SK-MEL-5 (cell line): ENCODE measurements at regions not wholly inside any gene's neighbourhood (a gene's known extent, or its start where the extent isn't known, plus 50 kb on each side); places are given as distances from the start of the nearest gene placed in this dataset.
A peak's percentile ranks its signal among the peaks of the same experiment; 100 is the strongest.

Experiments
- DNase-seq: peaks from one replicate; pipeline ENCODE4 v3.0.0-alpha.2; 2016; ENCODE audit warnings: low read depth, low spot score
- in situ Hi-C: cut with HindIII; loops from 2 replicates; pipeline ENCODE4 v1.10.0; 2016; ENCODE audit warnings: low sequenced_read_pairs, high pct_unique_total_duplicates, low pct_unique_long_range_greater_than_20kb

DNA sequence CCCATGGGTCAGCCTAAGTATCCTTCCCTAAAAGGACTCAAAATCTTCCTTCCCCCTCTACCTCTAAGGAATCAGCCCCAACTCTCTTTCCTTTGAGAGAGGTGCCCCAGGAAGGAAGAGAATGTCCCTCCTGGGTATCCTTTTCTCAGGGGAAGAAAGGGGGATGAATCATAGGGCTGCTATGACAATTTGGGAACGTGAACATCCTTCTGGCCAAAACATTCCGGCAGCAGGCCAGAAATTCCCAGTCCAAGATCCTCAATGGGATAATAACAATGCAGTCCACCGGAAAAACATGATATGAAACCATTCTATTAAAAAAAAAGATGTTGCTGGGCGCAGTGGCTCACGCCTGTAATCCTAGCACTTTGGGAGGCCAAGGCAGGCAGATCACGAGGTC, 50.8 kb upstream of the CACNA2D3 start:
- in situ Hi-C loops: no loop called here
- DNase-seq: no peak

DNA sequence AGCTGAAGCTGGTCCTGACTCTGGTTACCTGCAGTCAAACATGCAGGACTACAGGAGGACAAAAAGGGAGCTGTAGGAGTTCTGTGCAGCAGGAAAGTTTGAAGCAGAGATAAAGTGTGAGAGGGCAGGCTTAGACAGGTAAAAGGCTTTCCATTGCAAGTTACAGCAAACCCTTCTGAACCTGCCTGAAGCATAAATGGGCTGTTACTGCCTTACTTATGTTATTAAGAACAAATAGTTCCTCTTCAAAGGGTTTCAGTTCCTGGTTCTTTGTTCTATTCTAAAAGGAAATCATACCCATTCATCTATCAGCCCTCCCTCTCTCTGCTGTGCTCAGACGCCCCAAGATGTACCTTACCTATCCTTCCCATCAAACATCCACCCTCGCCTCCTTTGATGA, 52.4 kb upstream of the CACNA2D3 start:
- in situ Hi-C loops: no loop called here

DNA sequence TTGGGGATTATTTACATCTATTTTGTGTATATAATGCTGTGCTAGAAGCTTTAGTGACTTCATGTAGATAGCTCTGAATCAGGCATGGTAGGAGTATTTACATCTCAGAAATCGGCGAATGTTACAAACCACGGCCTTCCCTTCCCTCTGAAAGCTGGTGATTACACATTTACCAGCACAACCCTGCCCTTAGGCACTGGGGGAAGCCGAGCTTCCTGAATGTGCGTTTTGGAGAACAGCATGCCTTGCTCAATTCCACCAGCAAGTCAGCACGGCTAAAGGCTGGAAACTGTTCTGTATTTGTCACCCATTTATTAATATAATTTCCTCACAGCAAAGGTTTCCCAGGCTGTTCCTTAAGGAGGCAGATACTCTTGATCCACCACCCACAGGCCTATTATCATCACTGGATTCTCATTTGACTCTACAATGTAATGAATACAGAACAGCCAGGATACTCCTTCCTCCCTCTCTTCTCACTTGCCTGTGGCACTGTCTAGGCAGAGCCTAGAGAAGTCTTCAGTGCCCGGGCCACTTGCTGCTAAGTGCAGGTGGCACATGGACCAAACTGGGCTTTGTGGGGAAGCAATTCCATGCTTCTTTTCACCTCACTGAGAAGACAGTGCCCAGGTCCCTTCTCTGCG, 55.2 kb upstream of the CACNA2D3 start:
- in situ Hi-C loops: no loop called here
- DNase-seq: no peak

More for the DNA sequence above, 52.4 kb upstream of the CACNA2D3 start:
- DNase-seq: no peak

DNA sequence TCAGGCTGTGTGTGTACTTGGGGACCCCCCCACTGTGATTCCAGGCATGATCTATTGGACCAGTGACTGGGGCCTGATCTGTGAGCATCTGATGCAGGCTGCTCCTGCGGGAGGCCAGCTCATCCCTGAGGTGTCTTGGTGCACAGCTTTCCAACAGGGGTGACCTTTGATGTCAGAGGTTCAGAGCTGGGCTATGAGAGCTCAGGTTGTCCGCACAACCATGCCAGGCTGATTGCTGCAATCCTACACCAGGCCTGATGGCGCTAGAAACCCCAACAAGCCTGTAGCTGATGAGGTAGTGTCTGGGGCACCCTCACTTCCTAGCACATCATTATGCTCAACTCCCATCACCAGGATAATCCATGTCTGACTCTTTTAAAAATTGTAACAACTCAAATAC, 56.1 kb upstream of the CACNA2D3 start:
- in situ Hi-C loops: no loop called here

DNA sequence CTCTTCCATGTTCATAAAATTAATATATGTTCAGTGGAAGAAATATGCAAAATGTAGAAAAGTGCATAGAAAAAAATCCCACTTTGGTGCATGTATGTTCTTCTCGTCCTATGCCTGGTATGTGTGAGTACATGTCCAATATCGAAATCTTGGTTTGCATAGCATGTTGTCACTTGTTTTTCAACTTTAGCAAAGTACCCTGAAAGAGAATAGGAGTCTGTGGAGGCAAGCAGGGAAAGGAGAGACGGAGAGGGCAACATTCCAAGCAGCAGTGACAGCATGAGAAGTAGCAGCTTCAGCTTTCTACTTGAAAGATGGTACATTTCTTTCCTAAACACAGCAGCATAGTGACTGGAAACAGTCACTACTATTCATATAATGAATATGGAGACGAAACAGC, 56.8 kb upstream of the CACNA2D3 start:
- in situ Hi-C loops: no loop called here

More for the DNA sequence above, 56.1 kb upstream of the CACNA2D3 start:
- no peak for DNase-seq

DNA sequence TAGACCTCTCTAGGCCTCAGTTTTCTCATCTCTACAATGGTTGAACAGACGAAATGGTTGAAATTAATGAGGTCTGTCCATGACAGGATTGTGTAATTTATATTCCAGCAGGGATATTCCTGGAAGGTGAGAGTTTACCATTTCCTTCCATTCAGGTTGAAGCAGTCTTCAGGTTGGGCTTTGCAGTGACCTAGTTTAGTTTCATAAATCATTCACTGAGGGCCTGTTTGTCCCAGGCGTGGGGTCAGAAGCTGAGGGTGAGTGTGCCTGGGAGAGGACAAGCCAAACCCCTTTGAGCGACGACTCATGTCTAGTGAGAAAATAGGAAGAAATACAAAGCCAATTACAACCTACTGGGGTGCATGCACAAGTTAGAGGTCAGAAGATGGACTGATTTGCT, 57.2 kb upstream of the CACNA2D3 start:
- DNase-seq: no peak
- in situ Hi-C loops: no loop called here

More for the DNA sequence above, 56.8 kb upstream of the CACNA2D3 start:
- no peak for DNase-seq

DNA sequence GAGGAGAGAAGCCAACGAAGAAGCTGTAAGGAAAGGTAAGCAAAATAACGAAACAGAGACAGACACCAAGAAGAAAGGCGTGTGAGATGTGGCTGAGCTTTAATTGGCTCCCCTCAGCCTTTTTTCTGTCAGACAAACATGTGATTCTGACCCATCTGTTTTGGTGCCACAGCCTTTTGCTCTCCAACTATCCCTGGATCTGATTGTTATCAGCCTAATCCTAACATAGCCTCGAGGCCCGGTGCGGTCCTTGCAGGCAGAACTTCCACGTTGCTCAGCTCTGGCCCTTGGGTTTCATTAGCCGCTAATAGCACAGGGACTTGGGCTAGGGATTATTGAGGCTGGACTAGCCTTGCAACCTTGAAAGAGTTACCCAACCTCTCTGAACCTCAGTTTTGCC, 57.9 kb upstream of the CACNA2D3 start:
- in situ Hi-C loops: no loop called here
- DNase-seq: no peak

DNA sequence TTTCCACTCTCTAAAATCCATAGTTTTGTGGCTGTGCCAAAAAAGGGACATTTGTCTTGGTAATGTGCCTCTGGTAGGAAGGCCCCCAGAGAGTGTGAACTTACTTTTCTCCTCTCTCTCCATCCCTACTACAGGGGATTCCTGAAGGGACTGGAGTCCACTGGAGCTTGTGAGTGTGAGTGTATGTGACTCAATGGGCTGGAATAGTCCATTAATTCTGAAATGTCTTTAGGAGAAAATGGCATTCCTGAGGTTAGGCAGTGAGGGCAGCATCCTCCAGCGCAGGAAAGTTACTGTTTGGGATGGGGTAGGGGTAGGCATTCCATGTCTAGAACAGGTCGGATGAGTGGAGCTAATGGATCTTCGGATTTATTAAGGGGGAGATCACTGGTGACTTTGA, 59.8 kb upstream of the CACNA2D3 start:
- in situ Hi-C loops: no loop called here

DNA sequence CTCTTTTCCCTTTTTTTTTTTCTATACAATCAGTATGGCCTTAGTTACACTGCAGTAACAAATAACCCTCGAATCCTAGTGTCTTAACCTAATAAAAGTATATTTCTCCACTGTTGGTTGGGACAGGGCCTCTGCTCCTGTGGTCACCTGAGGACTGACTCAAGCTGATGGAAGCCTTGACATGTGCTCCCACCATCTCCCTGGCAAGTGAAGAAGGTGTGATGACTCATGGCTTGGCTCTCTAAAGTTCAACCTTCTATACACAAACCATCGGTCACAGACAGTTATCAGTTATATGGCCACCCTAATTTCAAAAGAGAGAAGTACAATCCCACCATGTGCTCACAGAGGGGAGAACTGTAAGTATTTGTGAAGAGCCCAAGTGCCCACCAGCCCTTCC, 65.8 kb upstream of the CACNA2D3 start:
- DNase-seq: no peak
- in situ Hi-C loops: no loop called here

More for the DNA sequence above, 59.8 kb upstream of the CACNA2D3 start:
- no peak for DNase-seq

DNA sequence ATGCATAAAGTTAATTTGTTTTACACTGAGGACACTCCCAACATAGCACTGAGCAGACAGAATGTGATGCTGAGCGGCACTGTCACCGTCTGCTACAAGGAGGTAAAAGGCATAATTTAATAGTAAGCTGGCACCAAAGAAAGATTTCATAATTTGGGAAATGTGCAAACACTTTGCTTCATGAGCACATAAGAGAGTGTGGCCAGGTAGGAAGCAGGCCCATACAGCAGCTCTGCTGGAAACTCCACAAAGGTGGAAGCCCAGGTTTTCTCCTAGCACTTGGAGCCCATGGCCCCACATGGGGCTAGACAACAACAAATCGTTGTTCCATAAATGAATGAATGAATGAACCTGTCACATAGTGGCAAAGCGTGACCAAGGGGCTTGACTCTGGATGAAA, 68.5 kb upstream of the CACNA2D3 start:
- DNase-seq: no peak
- in situ Hi-C loops: no loop called here

DNA sequence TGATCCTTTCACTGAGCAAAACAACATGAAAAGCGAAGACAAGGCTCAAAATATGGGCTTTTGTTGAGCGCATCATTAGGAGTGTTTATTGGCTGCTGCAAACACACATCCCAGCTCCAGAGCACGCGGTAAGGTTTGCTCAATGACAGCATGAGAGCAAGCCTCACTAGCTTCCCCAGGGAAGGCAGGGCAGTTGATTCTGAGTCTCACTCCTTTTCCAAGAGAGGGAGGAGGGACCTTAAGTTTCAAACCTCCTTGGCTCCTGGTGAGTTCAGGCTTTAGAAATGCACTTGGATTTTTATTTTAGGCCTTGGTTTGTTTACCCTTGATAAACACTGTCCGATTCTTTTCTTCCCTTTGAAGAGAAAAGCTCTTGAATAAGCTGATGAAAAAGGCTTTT, 69.1 kb upstream of the CACNA2D3 start:
- DNase-seq: no peak
- in situ Hi-C loops: no loop called here

DNA sequence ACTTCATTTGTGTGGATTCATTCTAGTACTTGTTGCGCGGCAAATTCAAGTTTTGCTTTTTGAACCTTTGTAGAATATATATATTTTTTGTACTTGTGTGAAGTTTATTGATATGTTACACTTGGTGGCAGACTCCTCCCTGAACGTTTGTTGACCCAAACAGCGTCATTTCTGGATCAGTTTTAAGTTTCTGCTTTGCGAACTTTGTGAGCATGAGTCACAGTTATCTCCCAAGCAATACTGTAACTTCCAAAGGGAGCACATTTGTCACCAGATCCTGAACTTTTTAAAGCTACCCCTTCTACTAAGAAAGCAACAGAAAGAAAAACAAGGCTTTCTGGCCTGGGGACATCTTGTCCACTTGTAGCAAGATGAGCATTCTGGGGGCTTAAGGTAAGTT, 74.8 kb upstream of the CACNA2D3 start:
- no peak for DNase-seq
- in situ Hi-C loops: no loop called here

DNA sequence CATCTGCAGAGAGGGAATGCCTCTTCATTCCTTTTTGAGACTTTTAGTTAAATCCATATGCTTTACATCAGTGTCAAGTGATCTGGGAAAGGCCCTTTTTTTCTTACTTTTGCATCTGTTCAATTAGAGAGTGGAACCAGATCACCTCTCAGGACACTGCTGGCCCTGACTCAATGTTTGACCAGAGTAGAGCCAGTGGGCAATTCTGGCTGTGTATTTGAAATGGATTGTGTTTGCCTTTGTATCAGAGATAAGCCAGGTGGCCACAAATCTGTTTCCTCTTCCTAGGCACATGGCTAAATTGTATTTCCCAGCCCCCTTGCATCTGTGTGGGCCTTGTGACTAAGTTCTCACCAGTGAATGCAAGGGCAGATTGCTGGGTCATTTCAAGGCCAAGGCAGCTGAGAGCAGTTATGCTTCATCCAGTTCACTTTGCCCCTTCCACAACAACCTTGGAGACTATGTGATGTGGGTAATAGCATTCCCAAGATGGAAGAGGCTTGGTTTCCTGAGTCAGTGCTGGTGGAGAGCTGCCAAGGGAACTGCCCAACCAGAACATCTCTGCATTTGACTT, 75.6 kb upstream of the CACNA2D3 start:
- in situ Hi-C loops: no loop called here
- DNase-seq: no peak

DNA sequence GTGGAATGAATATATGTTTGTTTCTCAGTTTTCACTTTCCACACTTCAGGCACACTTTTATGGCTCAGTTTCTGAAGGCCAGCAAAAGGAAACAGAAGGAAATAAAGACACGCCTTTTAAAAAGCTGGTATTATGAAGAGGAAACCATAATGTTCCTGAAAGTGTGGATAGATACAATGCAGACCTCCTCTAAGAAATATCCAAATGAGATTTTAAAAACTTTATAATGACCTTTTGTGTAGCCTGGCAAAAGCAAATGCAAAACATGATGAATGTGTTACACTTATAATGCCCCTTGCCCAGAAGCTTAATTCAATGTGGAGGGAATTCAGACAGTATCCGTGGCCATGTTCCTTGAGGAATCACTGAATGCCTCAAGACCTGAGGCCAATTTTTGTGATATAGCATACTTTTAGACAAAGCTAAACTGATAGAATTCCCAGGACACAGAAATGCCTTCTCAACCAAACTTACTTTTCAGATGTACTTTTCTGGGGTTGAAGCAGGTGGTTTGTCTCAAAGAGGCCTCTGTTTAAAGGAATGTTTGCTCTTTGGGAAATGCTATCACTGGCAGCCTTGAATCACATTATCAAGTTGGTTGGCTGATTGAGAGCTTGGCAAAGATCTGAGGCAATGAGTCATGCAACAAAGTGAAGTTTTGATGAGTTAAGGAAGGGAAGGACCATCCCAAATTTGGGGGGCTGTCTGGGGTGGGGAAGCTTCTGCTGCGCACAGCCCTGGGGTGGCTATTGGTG, 77.1 kb upstream of the CACNA2D3 start:
- in situ Hi-C loops: no loop called here
- peak; percentile 10 for DNase-seq

DNA sequence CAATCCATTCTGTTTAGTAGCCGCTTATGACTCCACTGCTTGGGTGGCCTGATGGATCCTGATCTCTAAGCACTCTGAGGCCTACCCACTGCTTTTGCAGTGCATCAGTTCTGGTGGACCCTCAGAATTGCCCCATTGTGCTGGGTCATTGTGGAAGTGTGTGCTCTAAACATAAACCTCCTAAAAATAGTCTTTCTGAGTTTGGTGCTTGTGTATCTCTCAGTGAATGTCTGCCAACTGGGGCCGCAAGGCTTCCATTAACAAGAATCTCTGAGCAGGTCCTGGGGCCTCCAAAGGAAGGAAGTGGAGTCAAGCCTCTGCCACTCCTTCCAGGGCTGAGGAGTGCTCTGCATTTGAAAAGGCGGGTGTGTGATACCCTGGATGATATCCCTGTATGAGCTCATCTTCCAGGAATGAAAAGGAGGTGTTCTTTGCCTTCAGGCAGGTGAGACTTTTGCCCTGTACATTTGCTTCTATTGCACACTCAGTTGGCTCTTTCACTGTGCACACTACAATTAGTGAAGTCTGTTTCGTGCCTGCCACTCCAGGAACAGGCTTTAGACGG, 80.0 kb upstream of the CACNA2D3 start:
- in situ Hi-C loops: no loop called here
- no peak for DNase-seq

DNA sequence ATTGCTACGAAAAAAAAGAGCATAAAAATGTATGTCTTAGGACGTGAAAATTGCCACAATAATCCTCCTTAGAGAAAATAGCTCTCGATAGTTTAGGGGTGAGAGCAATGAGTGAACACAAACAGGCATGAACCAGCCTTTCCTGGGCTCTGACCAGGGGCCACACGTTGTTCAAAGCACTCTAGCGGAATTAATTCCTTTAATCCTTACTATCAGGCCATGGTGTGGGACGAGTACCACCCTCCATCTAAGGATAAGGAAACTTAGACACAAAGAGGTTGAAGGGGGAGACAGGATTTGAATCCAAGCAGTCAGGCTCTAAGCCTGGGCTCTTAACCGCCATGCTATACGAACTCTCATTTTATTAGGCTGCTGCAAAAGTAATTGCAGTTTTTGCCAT, 81.9 kb upstream of the CACNA2D3 start:
- no peak for DNase-seq
- in situ Hi-C loops: no loop called here

DNA sequence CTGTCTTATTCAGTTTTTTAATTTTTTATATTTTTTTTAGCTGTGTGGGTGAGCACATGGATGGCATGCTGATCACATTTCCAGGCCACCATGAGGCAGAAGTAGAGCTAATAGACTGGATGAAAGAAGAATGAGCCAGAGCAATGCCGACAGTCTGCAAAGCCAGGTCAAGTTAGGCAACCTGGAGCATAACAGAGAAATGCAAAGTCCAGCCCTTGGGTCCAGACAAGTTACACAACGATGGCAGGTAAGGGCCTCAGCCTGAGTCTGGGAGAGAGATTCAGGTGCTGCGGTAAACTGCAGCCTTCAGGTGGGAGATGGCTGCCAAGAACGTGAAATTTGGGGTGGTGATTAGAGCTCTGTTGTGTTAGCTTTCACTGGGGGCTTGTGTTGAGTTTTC, 84.0 kb upstream of the CACNA2D3 start:
- DNase-seq: no peak
- in situ Hi-C loops: no loop called here

DNA sequence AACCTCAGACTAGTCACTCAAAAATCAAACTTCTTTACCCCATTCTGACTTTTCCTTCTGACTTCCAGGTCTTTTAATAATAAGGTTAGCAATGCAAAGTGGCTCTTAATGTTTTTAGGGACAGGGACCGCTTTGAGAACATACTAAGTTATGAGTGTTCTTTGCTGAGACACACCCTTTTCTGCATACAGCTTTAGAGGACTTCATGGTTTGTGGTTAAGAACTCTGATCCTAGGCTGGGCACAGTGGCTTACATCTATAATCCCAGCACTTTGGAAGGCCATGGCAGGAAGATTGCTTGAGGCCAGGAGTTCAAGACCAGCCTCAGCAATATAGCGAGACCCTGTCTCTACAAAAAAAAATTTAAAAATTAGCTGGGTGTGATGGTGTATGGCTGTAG, 85.8 kb upstream of the CACNA2D3 start:
- no peak for DNase-seq
- in situ Hi-C loops: no loop called here

DNA sequence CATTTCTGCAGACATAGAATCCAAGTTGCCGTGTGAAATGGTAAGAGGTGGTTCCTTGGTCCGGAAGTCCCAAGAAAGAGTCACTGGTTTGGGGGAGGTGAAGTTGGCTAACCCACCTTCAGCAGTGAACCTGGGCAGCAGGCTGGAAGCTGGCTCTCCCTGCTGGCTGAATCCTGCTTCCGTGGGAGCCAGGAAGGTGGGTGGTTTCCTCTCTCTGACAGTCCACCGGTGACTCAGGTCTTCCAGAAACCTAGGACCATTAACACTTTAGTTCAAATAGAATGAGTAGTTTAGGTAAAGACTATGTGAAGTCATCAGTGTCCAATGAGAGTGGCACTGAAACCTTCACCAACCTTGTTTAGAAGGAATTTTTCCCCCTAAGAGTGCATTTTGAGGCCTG, 87.4 kb upstream of the CACNA2D3 start:
- in situ Hi-C loops: no loop called here
- no peak for DNase-seq
